ENCODE measurements at regions not wholly inside any gene's neighbourhood (a gene's known extent, or its start where the extent isn't known, plus 50 kb on each side); places are given as distances from the start of the nearest gene placed in this dataset.

DNA sequence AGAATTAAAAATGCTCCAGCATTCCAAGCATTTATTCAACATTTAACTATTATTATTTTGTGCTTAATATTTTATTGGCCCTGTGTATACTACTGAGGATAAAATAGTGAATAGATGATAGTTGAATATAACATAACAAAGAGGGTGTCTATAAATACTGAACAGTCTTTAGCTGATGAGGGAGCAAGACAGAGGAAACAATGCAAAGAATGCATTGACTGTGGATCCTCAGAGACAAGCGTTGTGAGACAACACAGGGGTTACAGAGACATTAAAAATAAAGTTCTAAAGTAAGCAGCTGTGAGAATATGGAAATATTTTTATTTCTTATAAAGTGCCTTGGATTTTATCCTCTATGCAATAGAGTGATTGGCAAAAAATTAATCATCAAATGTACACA is 1133.1 kb downstream of the PLA2G4A start:
- Histone ChIP-seq H3K4me3 (replicated peaks in 1 of 3) (no peak overlapping the region), H3K9me3 (no peaks in the 10 kb centered on the region), H3K27me3 (no peaks in the 10 kb centered on the region), H3K4me1 (no peaks in the 10 kb centered on the region), H3K36me3 (no peaks in the 10 kb centered on the region), H3K27ac (no peak overlapping the region)
- DNase-seq: no peak
- TF ChIP-seq POLR2A (IDR thresholded peaks at IDR 0.05): no peak
- TF ChIP-seq, protein P1, sequence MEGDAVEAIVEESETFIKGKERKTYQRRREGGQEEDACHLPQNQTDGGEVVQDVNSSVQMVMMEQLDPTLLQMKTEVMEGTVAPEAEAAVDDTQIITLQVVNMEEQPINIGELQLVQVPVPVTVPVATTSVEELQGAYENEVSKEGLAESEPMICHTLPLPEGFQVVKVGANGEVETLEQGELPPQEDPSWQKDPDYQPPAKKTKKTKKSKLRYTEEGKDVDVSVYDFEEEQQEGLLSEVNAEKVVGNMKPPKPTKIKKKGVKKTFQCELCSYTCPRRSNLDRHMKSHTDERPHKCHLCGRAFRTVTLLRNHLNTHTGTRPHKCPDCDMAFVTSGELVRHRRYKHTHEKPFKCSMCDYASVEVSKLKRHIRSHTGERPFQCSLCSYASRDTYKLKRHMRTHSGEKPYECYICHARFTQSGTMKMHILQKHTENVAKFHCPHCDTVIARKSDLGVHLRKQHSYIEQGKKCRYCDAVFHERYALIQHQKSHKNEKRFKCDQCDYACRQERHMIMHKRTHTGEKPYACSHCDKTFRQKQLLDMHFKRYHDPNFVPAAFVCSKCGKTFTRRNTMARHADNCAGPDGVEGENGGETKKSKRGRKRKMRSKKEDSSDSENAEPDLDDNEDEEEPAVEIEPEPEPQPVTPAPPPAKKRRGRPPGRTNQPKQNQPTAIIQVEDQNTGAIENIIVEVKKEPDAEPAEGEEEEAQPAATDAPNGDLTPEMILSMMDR (IDR thresholded peaks at IDR 0.05): no peak
- 56 to 72% methylated on average over 1 of the region's 1 CpG for WGBS, 2 donors
- intact Hi-C loops (cut with DNase I): no loop called here

DNA sequence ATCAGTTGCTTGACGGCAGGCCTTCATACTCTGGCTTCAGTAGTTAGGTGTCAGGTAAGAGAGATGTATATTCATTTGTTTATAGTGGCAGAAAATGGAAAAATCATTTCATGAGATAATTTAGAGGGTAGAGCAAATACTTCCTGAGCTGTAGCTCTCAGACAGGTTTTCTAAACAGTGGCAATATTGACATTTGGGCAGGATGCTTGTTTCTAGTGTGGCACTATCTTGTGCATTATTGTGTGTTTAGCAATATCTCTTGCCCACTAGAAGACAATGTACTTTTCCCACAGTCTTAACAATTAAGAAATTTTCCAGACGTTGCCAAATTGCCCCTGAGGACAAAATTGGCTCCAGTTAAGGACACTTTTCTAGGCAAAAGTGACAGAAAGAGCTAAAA is 1143.1 kb downstream of the PLA2G4A start:
- no peak for DNase-seq
- TF ChIP-seq, protein P1 (IDR thresholded peaks at IDR 0.05): no peak
- TF ChIP-seq POLR2A (IDR thresholded peaks at IDR 0.05): no peak
- intact Hi-C loops (cut with DNase I): no loop called here
- H3K9me3 ChIP-seq: no peaks in the 10 kb centered on the region
- H3K4me3 ChIP-seq (replicated peaks in 1 of 3): no peak overlapping the region
- no peak overlapping the region for H3K27ac ChIP-seq
- H3K27me3 ChIP-seq: no peaks in the 10 kb centered on the region
- WGBS, 2 donors: 53 to 58% methylated on average over 2 of the region's 2 CpGs
- H3K36me3 ChIP-seq: no peaks in the 10 kb centered on the region
- no peaks in the 10 kb centered on the region for H3K4me1 ChIP-seq

DNA sequence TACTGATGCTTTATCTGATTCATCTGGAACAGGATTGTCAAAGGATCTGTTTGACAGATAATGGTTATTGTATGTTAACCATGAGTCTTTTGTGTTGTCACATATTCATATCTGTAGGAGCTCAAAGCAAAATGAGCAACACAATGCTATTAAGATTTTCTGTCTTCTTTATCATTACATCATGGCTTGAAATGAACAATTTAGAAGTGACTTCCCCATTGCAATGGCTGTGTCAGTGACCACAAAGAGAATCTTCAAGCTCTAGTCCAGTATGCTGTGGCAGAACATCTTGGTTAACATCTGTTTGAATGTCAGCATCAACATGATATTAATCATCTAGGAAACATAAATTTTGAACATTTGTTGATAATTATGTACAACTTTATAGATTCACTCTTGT is 1148.5 kb downstream of the PLA2G4A start:
- no peak overlapping the region for H3K27ac ChIP-seq
- no peak for DNase-seq
- intact Hi-C loops (cut with DNase I): no loop called here

DNA sequence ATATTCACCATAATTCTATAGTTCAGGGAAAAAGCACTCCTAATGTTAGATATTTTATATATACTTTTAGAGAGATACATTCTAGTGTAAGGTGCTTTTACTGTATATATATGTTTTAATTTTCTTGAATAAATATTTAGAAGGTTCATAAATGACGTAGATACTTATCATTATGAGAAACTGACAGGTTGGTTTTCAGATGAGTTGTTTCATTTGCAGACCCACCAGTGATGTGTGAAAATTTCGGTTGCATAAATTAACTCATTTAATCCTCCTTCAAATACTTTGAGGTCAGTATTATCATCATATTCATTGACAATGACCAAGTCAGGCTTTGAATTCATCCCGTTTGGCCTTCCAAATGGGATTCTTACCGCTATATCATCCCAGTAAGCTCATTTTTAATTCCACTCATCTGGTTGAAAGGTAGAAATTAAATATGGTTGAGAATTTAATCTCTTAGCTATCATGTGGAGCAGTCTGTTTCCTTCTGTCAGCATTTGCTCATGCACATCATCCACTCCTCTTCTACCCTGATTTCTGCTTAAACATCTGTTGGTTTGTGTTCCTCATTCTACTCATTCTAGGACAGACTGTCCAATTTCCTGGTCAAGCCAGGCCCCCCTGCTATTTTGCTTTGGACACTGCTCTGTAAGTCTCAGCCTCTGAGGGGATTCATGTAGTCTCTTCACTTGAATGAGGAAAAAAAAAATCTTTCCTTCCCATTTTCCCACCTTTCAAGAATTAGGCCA is 1156.6 kb downstream of the PLA2G4A start:
- intact Hi-C loops (cut with DNase I): no loop called here
- WGBS, 2 donors: 90% methylated on average over 4 of the region's 4 CpGs

More for the DNA sequence above, 1148.5 kb downstream of the PLA2G4A start:
- H3K4me3 ChIP-seq (replicated peaks in 1 of 3): no peak overlapping the region
- no peaks in the 10 kb centered on the region for H3K9me3 ChIP-seq
- no peaks in the 10 kb centered on the region for H3K4me1 ChIP-seq
- H3K36me3 ChIP-seq: no peaks in the 10 kb centered on the region
- TF ChIP-seq, protein P1 (IDR thresholded peaks at IDR 0.05): no peak
- no peak for TF ChIP-seq POLR2A (IDR thresholded peaks at IDR 0.05)
- H3K27me3 ChIP-seq: no peaks in the 10 kb centered on the region

More for the DNA sequence above, 1156.6 kb downstream of the PLA2G4A start:
- Histone ChIP-seq H3K9me3 (no peaks in the 10 kb centered on the region), H3K27me3 (no peaks in the 10 kb centered on the region), H3K4me1 (no peaks in the 10 kb centered on the region), H3K4me3 (replicated peaks in 1 of 3) (no peak overlapping the region), H3K27ac (no peak overlapping the region), H3K36me3 (no peaks in the 10 kb centered on the region)
- TF ChIP-seq POLR2A (IDR thresholded peaks at IDR 0.05): no peak
- TF ChIP-seq, protein P1 (IDR thresholded peaks at IDR 0.05): no peak
- no peak for DNase-seq
